Mammary epithelial cell (primary cell): ENCODE measurements at regions not wholly inside any gene's neighbourhood (a gene's known extent, or its start where the extent isn't known, plus 50 kb on each side); places are given as distances from the start of the nearest gene placed in this dataset.

ENCODE experiments used
- CTCF ChIP-seq, 2 donors: IDR thresholded peaks in 1 of 2; conservative IDR thresholded peaks in 1 of 2; 2 replicates each; pipeline ENCODE4 v1.5.1; 2011 to 2012; ENCODE audit warnings: inconsistent platforms in 2 of 2, low read length in 2 of 2, mild to moderate bottlenecking in 2 of 2, control low read depth in 1 of 2, low read depth in 1 of 2; ENCODE audit not compliant: insufficient read depth in 1 of 2; ENCODE audit errors: extremely low read depth in 1 of 2
- EZH2 ChIP-seq: IDR thresholded peaks from 2 replicates; pipeline ENCODE4 v1.6.1; 2012; ENCODE audit warnings: low read length, inconsistent platforms, borderline replicate concordance

GRCh38 chr3:89877230-89877629, 769.8 kb downstream of the EPHA3 start:
- TF ChIP-seq CTCF (conservative IDR thresholded peaks at IDR 0.05 in 1 of 2, IDR thresholded peaks at IDR 0.05 in 1 of 2; ENCODE audit: extremely low read depth in 1 of 2, insufficient read depth in 1 of 2, low read depth in 1 of 2, low read length in 2 of 2): no peak
- TF ChIP-seq EZH2: no peak
